Brain pericyte (primary cell): ENCODE measurements at regions not wholly inside any gene's neighbourhood (a gene's known extent, or its start where the extent isn't known, plus 50 kb on each side); places are given as distances from the start of the nearest gene placed in this dataset.
"Not testable (repeated sequence)": the region's sequence is repeated elsewhere in the genome, so short reads cannot be mapped to it uniquely, and the experiment has no call there.

ENCODE experiments used
- DNase-seq: peaks from one replicate; pipeline ENCODE4 v3.0.0-alpha.2; 2012; ENCODE audit warnings: low read depth, low spot score

- DNase-seq: no peak
Measured at GRCh38 chr6:115442323-115442722, 618.4 kb downstream of the FRK start.

- DNase-seq: no peak
Measured at GRCh38 chr6:115441651-115442050, 619.0 kb downstream of the FRK start.

GRCh38 chr6:115415378-115415777 lies 645.3 kb downstream of the FRK start:
- DNase-seq: no peak

- not testable (repeated sequence) for DNase-seq
Measured at GRCh38 chr6:115414916-115415315, 645.8 kb downstream of the FRK start.

- DNase-seq: no peak
Measured at GRCh38 chr6:115411756-115412155, 648.9 kb downstream of the FRK start.

GRCh38 chr6:115404446-115404845 lies 656.2 kb downstream of the FRK start:
- DNase-seq: no peak

- no peak for DNase-seq
Measured at GRCh38 chr6:115398607-115399006, 662.1 kb downstream of the FRK start.

GRCh38 chr6:115396112-115396906 lies 664.4 kb downstream of the FRK start:
- no peak for DNase-seq

- no peak for DNase-seq
Measured at GRCh38 chr6:115393821-115394220, 666.9 kb downstream of the FRK start.

- DNase-seq: no peak
Measured at GRCh38 chr6:115370202-115370601, 690.5 kb downstream of the FRK start.

GRCh38 chr6:115365783-115366182 lies 694.9 kb downstream of the FRK start:
- DNase-seq: no peak

- no peak for DNase-seq
Measured at GRCh38 chr6:115363379-115363778, 697.3 kb downstream of the FRK start.

- DNase-seq: no peak
Measured at GRCh38 chr6:115362234-115362633, 698.5 kb downstream of the FRK start.

GRCh38 chr6:115360602-115361325 lies 699.9 kb downstream of the FRK start:
- no peak for DNase-seq

- no peak for DNase-seq
Measured at GRCh38 chr6:115358616-115359015, 702.1 kb downstream of the FRK start.

- DNase-seq: no peak
Measured at GRCh38 chr6:115356371-115356770, 704.3 kb downstream of the FRK start.

GRCh38 chr6:115323001-115323400 lies 737.7 kb downstream of the FRK start:
- DNase-seq: no peak

GRCh38 chr6:115319823-115320222 lies 740.9 kb downstream of the FRK start:
- no peak for DNase-seq

GRCh38 chr6:115310156-115310555 lies 750.5 kb downstream of the FRK start:
- no peak for DNase-seq

GRCh38 chr6:115302731-115303130 lies 758.0 kb downstream of the FRK start:
- DNase-seq: no peak

GRCh38 chr6:115287467-115287866 lies 773.2 kb downstream of the FRK start:
- no peak for DNase-seq

GRCh38 chr6:115276881-115277565 lies 783.7 kb downstream of the FRK start:
- no peak for DNase-seq

- DNase-seq: no peak
Measured at GRCh38 chr6:115272311-115272710, 788.4 kb downstream of the FRK start.
